ENCODE measurements at regions not wholly inside any gene's neighbourhood (a gene's known extent, or its start where the extent isn't known, plus 50 kb on each side); places are given as distances from the start of the nearest gene placed in this dataset.
"Not testable (repeated sequence)": the region's sequence is repeated elsewhere in the genome, so short reads cannot be mapped to it uniquely, and the experiment has no call there.

- no peak for DNase-seq
These were observed 125.9 kb downstream of the FAM53A start for GRCh38 chr4:1558205-1558604.

- DNase-seq = no peak
These were observed 126.9 kb downstream of the FAM53A start for GRCh38 chr4:1557221-1557597.

GRCh38 chr4:1556541-1557220 is 127.4 kb downstream of the FAM53A start:
- DNase-seq = no peak

- no peak for DNase-seq
These were observed 129.2 kb downstream of the FAM53A start for GRCh38 chr4:1554876-1555265.

- no peak for DNase-seq
These were observed 129.8 kb downstream of the FAM53A start for GRCh38 chr4:1554246-1554875.

- DNase-seq = no peak
These were observed 130.7 kb downstream of the FAM53A start for GRCh38 chr4:1553365-1553764.

GRCh38 chr4:1552451-1552850 is 131.7 kb downstream of the FAM53A start:
- DNase-seq = no peak

GRCh38 chr4:1551211-1551610 is 132.9 kb downstream of the FAM53A start:
- DNase-seq = no peak

- no peak for DNase-seq
These were observed 133.7 kb downstream of the FAM53A start for GRCh38 chr4:1550122-1551070.

- DNase-seq = no peak
These were observed 134.5 kb downstream of the FAM53A start for GRCh38 chr4:1549638-1550035.

- peak; percentile 64 for DNase-seq
These were observed 135.1 kb downstream of the FAM53A start for GRCh38 chr4:1548827-1549637.

GRCh38 chr4:1547856-1548826 is 136.0 kb downstream of the FAM53A start:
- no peak for DNase-seq

GRCh38 chr4:1547131-1547855 is 136.8 kb downstream of the FAM53A start:
- no peak for DNase-seq

- no peak for DNase-seq
These were observed 138.6 kb upstream of the NKX1-1 start for GRCh38 chr4:1544861-1545281.

- not testable (repeated sequence) for DNase-seq
These were observed 138.2 kb upstream of the NKX1-1 start for GRCh38 chr4:1544435-1544834.

GRCh38 chr4:1543976-1544375 is 137.7 kb upstream of the NKX1-1 start:
- DNase-seq = no peak

- no peak for DNase-seq
These were observed 137.3 kb upstream of the NKX1-1 start for GRCh38 chr4:1543561-1543960.

GRCh38 chr4:1542516-1543320 is 136.5 kb upstream of the NKX1-1 start:
- no peak for DNase-seq

- no peak for DNase-seq
These were observed 135.9 kb upstream of the NKX1-1 start for GRCh38 chr4:1542226-1542490.
